ENCODE measurements at regions not wholly inside any gene's neighbourhood (a gene's known extent, or its start where the extent isn't known, plus 50 kb on each side); places are given as distances from the start of the nearest gene placed in this dataset.

- Mint-ChIP-seq H3K27me3 (peaks cover 9% of the 10 kb centered on the region), H3K4me3 (no peak overlapping the region), H3K27ac (no peak overlapping the region), H3K4me1 (no peaks in the 10 kb centered on the region), H3K9me3 (ENCODE audit: insufficient read depth) (no peaks in the 10 kb centered on the region)
- Histone ChIP-seq H2AFZ (ENCODE audit: insufficient read depth, low read depth, low read length, poor library complexity, severe bottlenecking) (no peak overlapping the region), H4K20me1 (ENCODE audit: control insufficient read depth, insufficient read depth, low read length, poor library complexity, severe bottlenecking) (no peaks in the 10 kb centered on the region), H3K4me2 (replicated peaks; ENCODE audit: low read depth, low read length, poor library complexity, severe bottlenecking) (no peak overlapping the region), H3K9ac (ENCODE audit: low read length) (no peak overlapping the region), H3K79me2 (ENCODE audit: control insufficient read depth, insufficient read depth, low read length) (no peaks in the 10 kb centered on the region), H3K4me3 (ENCODE audit: control extremely low read depth in 1 of 5, extremely low read depth in 1 of 5, insufficient read depth in 1 of 5, low read depth in 2 of 5, low read length in 4 of 5) (no peak overlapping the region), H3K27me3 (replicated peaks in 1 of 4; ENCODE audit: control extremely low read depth in 1 of 4, control insufficient read depth in 3 of 4, insufficient read depth in 4 of 4, low read length in 3 of 4) (no peaks in the 10 kb centered on the region), H3K9me3 (ENCODE audit: control extremely low read depth in 1 of 3, control insufficient read depth in 2 of 3, insufficient read depth in 1 of 3, low read length in 2 of 3) (peaks cover 0 to 10% (median 0%) of the 10 kb centered on the region in 3 donors), H3K4me1 (ENCODE audit: control insufficient read depth in 2 of 2, insufficient read depth in 2 of 2, low read length in 2 of 2) (no peaks in the 10 kb centered on the region), H3K27ac (ENCODE audit: low read length in 2 of 2) (no peak overlapping the region), H3K36me3 (replicated peaks in 1 of 2; ENCODE audit: control extremely low read depth in 1 of 2, control insufficient read depth in 1 of 2, extremely low read depth in 1 of 2, insufficient read depth in 2 of 2, low read length in 1 of 2) (no peaks in the 10 kb centered on the region)
- no peak for TF ChIP-seq EZH2 (IDR thresholded peaks at IDR 0.05; ENCODE audit: borderline replicate concordance, insufficient read depth, low read depth, low read length, poor library complexity, severe bottlenecking)
- TF ChIP-seq CTCF (IDR thresholded peaks at IDR 0.05) = no peak
- DNase-seq = no peak
- 83% methylated on average over 9 of the region's 10 CpGs for WGBS (ENCODE audit: insufficient coverage)
- ChIA-PET POLR2A (no interaction called here), CTCF (no interaction called here)
- no peak for ATAC-seq (ENCODE audit: low read depth)
- intact Hi-C loops (cut with micrococcal nuclease) = no loop called here
These were observed 1033.2 kb downstream of the TBC1D22A start for GRCh38 chr22:47795477-47796127.

GRCh38 chr22:47794851-47795250 is 1032.4 kb downstream of the TBC1D22A start:
- H3K4me2 ChIP-seq (replicated peaks; ENCODE audit: low read depth, low read length, poor library complexity, severe bottlenecking) = no peak overlapping the region
- H3K27ac ChIP-seq (ENCODE audit: low read length in 2 of 2) = no peak overlapping the region
- no peak for TF ChIP-seq EZH2 (IDR thresholded peaks at IDR 0.05; ENCODE audit: borderline replicate concordance, insufficient read depth, low read depth, low read length, poor library complexity, severe bottlenecking)
- no peak for TF ChIP-seq CTCF (IDR thresholded peaks at IDR 0.05)
- no peaks in the 10 kb centered on the region for H3K4me1 Mint-ChIP-seq
- H3K4me1 ChIP-seq (ENCODE audit: control insufficient read depth in 2 of 2, insufficient read depth in 2 of 2, low read length in 2 of 2) = no peaks in the 10 kb centered on the region
- peaks cover 9% of the 10 kb centered on the region for H3K27me3 Mint-ChIP-seq
- no peaks in the 10 kb centered on the region for H4K20me1 ChIP-seq (ENCODE audit: control insufficient read depth, insufficient read depth, low read length, poor library complexity, severe bottlenecking)
- no peaks in the 10 kb centered on the region for H3K36me3 ChIP-seq (replicated peaks in 1 of 2; ENCODE audit: control extremely low read depth in 1 of 2, control insufficient read depth in 1 of 2, extremely low read depth in 1 of 2, insufficient read depth in 2 of 2, low read length in 1 of 2)
- no peaks in the 10 kb centered on the region for H3K9me3 Mint-ChIP-seq (ENCODE audit: insufficient read depth)
- no peak overlapping the region for H3K4me3 ChIP-seq (ENCODE audit: control extremely low read depth in 1 of 5, extremely low read depth in 1 of 5, insufficient read depth in 1 of 5, low read depth in 2 of 5, low read length in 4 of 5)
- H3K27ac Mint-ChIP-seq = no peak overlapping the region
- ATAC-seq (ENCODE audit: low read depth) (no peak), DNase-seq (no peak)
- no peaks in the 10 kb centered on the region for H3K27me3 ChIP-seq (replicated peaks in 1 of 4; ENCODE audit: control extremely low read depth in 1 of 4, control insufficient read depth in 3 of 4, insufficient read depth in 4 of 4, low read length in 3 of 4)
- CTCF ChIA-PET = no interaction called here
- WGBS (ENCODE audit: insufficient coverage) = 77% methylated on average over 10 of the region's 10 CpGs
- H3K9me3 ChIP-seq (ENCODE audit: control extremely low read depth in 1 of 3, control insufficient read depth in 2 of 3, insufficient read depth in 1 of 3, low read length in 2 of 3) = peaks cover 0 to 10% (median 0%) of the 10 kb centered on the region in 3 donors
- H3K4me3 Mint-ChIP-seq = no peak overlapping the region
- intact Hi-C loops (cut with micrococcal nuclease) = no loop called here
- POLR2A ChIA-PET = no interaction called here
- no peak overlapping the region for H3K9ac ChIP-seq (ENCODE audit: low read length)
- H3K79me2 ChIP-seq (ENCODE audit: control insufficient read depth, insufficient read depth, low read length) = no peaks in the 10 kb centered on the region
- no peak overlapping the region for H2AFZ ChIP-seq (ENCODE audit: insufficient read depth, low read depth, low read length, poor library complexity, severe bottlenecking)
